ENCODE measurements at regions not wholly inside any gene's neighbourhood (a gene's known extent, or its start where the extent isn't known, plus 50 kb on each side); places are given as distances from the start of the nearest gene placed in this dataset.

- TF ChIP-seq CTCF (IDR thresholded peaks at IDR 0.05; ENCODE audit: extremely low read depth, low read depth, low read length) = no peak
- Histone ChIP-seq H3K36me3 (ENCODE audit: insufficient read depth, low read length) (no peaks in the 10 kb centered on the region), H3K4me3 (ENCODE audit: insufficient read depth, low read length) (no peak overlapping the region), H3K79me2 (ENCODE audit: insufficient read depth, low read length) (no peaks in the 10 kb centered on the region), H3K4me2 (ENCODE audit: insufficient read depth, low read length) (no peak overlapping the region), H3K27ac (ENCODE audit: low read depth, low read length) (no peak overlapping the region), H4K20me1 (ENCODE audit: insufficient read depth, low read length) (no peaks in the 10 kb centered on the region), H3K27me3 (ENCODE audit: insufficient read depth, low read length) (peaks cover 35% of the 10 kb centered on the region), H3K4me1 (ENCODE audit: insufficient read depth, low read length) (no peaks in the 10 kb centered on the region), H2AFZ (ENCODE audit: low read length) (no peak overlapping the region), H3K9me3 (ENCODE audit: low read depth, low read length) (no peaks in the 10 kb centered on the region)
- no peak for DNase-seq (ENCODE audit: insufficient read length, low spot score, missing footprints)
Measured at GRCh38 chr20:59400708-59401107, 100.3 kb downstream of the EDN3 start.

- no peak overlapping the region for H3K4me2 ChIP-seq (ENCODE audit: insufficient read depth, low read length)
- TF ChIP-seq CTCF (IDR thresholded peaks at IDR 0.05; ENCODE audit: extremely low read depth, low read depth, low read length) = no peak
Measured at GRCh38 chr20:59402681-59403080, 102.3 kb downstream of the EDN3 start.

GRCh38 chr20:59403261-59403961 lies 103.0 kb downstream of the EDN3 start:
- Histone ChIP-seq H3K36me3 (ENCODE audit: insufficient read depth, low read length) (no peaks in the 10 kb centered on the region), H3K9me3 (ENCODE audit: low read depth, low read length) (no peaks in the 10 kb centered on the region), H2AFZ (ENCODE audit: low read length) (no peak overlapping the region), H3K4me3 (ENCODE audit: insufficient read depth, low read length) (no peak overlapping the region), H3K27me3 (ENCODE audit: insufficient read depth, low read length) (peaks cover 35% of the 10 kb centered on the region), H3K4me1 (ENCODE audit: insufficient read depth, low read length) (no peaks in the 10 kb centered on the region), H3K79me2 (ENCODE audit: insufficient read depth, low read length) (no peaks in the 10 kb centered on the region), H4K20me1 (ENCODE audit: insufficient read depth, low read length) (no peaks in the 10 kb centered on the region), H3K27ac (ENCODE audit: low read depth, low read length) (no peak overlapping the region), H3K4me2 (ENCODE audit: insufficient read depth, low read length) (no peak overlapping the region)
- DNase-seq (ENCODE audit: insufficient read length, low spot score, missing footprints) = peak; percentile 90
- TF ChIP-seq CTCF (IDR thresholded peaks at IDR 0.05; ENCODE audit: extremely low read depth, low read depth, low read length) = peak; percentile 65

More at GRCh38 chr20:59402681-59403080, 102.3 kb downstream of the EDN3 start:
- Histone ChIP-seq H3K4me3 (ENCODE audit: insufficient read depth, low read length) (no peak overlapping the region), H3K4me1 (ENCODE audit: insufficient read depth, low read length) (no peaks in the 10 kb centered on the region), H4K20me1 (ENCODE audit: insufficient read depth, low read length) (no peaks in the 10 kb centered on the region), H2AFZ (ENCODE audit: low read length) (no peak overlapping the region), H3K27ac (ENCODE audit: low read depth, low read length) (no peak overlapping the region), H3K27me3 (ENCODE audit: insufficient read depth, low read length) (peaks cover 35% of the 10 kb centered on the region), H3K9me3 (ENCODE audit: low read depth, low read length) (no peaks in the 10 kb centered on the region), H3K79me2 (ENCODE audit: insufficient read depth, low read length) (no peaks in the 10 kb centered on the region), H3K36me3 (ENCODE audit: insufficient read depth, low read length) (no peaks in the 10 kb centered on the region)
- DNase-seq (ENCODE audit: insufficient read length, low spot score, missing footprints) = no peak

DNA sequence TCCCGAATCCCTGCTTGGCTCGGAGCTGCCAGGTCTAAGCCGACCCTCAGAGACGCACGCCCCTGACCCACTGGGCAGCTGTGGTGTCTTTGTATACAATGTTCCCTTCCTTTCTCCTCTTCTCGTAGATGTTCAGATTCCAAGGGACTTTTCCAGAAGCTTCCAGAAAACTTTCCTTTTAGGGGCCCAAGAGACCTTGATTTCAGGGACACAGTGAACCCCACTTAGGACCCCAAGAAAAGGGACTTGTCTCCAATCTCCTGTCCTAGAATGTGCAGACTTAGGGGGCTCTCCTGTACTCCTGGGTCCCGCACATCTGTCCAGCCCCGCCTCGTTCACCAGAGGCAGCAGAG lies 103.5 kb downstream of the EDN3 start:
- Histone ChIP-seq H3K4me1 (ENCODE audit: insufficient read depth, low read length) (no peaks in the 10 kb centered on the region), H3K79me2 (ENCODE audit: insufficient read depth, low read length) (no peaks in the 10 kb centered on the region), H3K27me3 (ENCODE audit: insufficient read depth, low read length) (peaks cover 35% of the 10 kb centered on the region), H3K4me3 (ENCODE audit: insufficient read depth, low read length) (no peak overlapping the region), H3K36me3 (ENCODE audit: insufficient read depth, low read length) (no peaks in the 10 kb centered on the region), H4K20me1 (ENCODE audit: insufficient read depth, low read length) (no peaks in the 10 kb centered on the region), H3K27ac (ENCODE audit: low read depth, low read length) (no peak overlapping the region), H3K9me3 (ENCODE audit: low read depth, low read length) (no peaks in the 10 kb centered on the region), H3K4me2 (ENCODE audit: insufficient read depth, low read length) (no peak overlapping the region), H2AFZ (ENCODE audit: low read length) (no peak overlapping the region)
- no peak for TF ChIP-seq CTCF (IDR thresholded peaks at IDR 0.05; ENCODE audit: extremely low read depth, low read depth, low read length)
- DNase-seq (ENCODE audit: insufficient read length, low spot score, missing footprints) = no peak
